ENCODE measurements at regions not wholly inside any gene's neighbourhood (a gene's known extent, or its start where the extent isn't known, plus 50 kb on each side); places are given as distances from the start of the nearest gene placed in this dataset.

- TF ChIP-seq ZNF335 (tag by site-specific recombination; conservative IDR thresholded peaks at IDR 0.05) (no peak), KLF10 (tag by site-specific recombination; IDR thresholded peaks at IDR 0.05) (no peak), ZNF768 (tag by site-specific recombination; IDR thresholded peaks at IDR 0.05) (no peak), ZNF394 (tag by site-specific recombination; IDR thresholded peaks at IDR 0.05; ENCODE audit: borderline replicate concordance) (no peak), ZNF561 (tag by site-specific recombination; IDR thresholded peaks at IDR 0.05; ENCODE audit: borderline replicate concordance) (no peak), ZFHX2 (tag by site-specific recombination; conservative IDR thresholded peaks at IDR 0.05) (no peak)
Observed at GRCh38 chr2:83109284-83109683, 1349.8 kb downstream of the SUCLG1 start (continued).

- no peak overlapping the region for H3K4me3 ChIP-seq (ENCODE audit: low read depth, low read length)
- ChIA-PET CTCF (no interaction called here), POLR2A (no interaction called here)
- no peaks in the 10 kb centered on the region for H3K9me3 ChIP-seq (ENCODE audit: control insufficient read depth, insufficient read depth, low read depth, low read length)
- H3K4me1 ChIP-seq (ENCODE audit: control insufficient read depth, insufficient read depth, low read length), result no peaks in the 10 kb centered on the region
- H3K36me3 ChIP-seq (ENCODE audit: control insufficient read depth in 2 of 2, insufficient read depth in 1 of 2, low read length in 2 of 2), result no peaks in the 10 kb centered on the region
- no peak for TF ChIP-seq ZNF510 (tag by site-specific recombination; IDR thresholded peaks at IDR 0.05; ENCODE audit: insufficient replicate concordance)
- H3K27ac ChIP-seq (ENCODE audit: extremely low read depth, low read depth, low read length), result no peak overlapping the region
Observed at GRCh38 chr2:83106853-83107252, 1352.2 kb downstream of the SUCLG1 start.

- H3K4me3 ChIP-seq (ENCODE audit: low read depth, low read length), result no peak overlapping the region
- TF ChIP-seq ZNF248 (tag by site-specific recombination; IDR thresholded peaks at IDR 0.05), result no peak
- TF ChIP-seq ZIC2 (tag by site-specific recombination; IDR thresholded peaks at IDR 0.05), result no peak
- TF ChIP-seq ZNF114 (tag by site-specific recombination; IDR thresholded peaks at IDR 0.05), result no peak
- no peak for TF ChIP-seq ZSCAN4 (tag by site-specific recombination; IDR thresholded peaks at IDR 0.05)
- no peak for TF ChIP-seq ZNF530 (tag by site-specific recombination; IDR thresholded peaks at IDR 0.05; ENCODE audit: low read depth)
- TF ChIP-seq ZNF292 (tag by site-specific recombination; IDR thresholded peaks at IDR 0.05; ENCODE audit: borderline replicate concordance, low read depth), result no peak
- TF ChIP-seq ZNF514 (tag by site-specific recombination; IDR thresholded peaks at IDR 0.05), result no peak
- TF ChIP-seq SCRT1 (tag by site-specific recombination; IDR thresholded peaks at IDR 0.05; ENCODE audit: borderline replicate concordance), result no peak
- TF ChIP-seq GLI2 (tag by site-specific recombination; IDR thresholded peaks at IDR 0.05; ENCODE audit: borderline replicate concordance, low read depth), result no peak
- no peak for TF ChIP-seq BCL11A (tag by site-specific recombination; IDR thresholded peaks at IDR 0.05; ENCODE audit: low read depth)
- TF ChIP-seq ZNF416 (tag by site-specific recombination; IDR thresholded peaks at IDR 0.05), result no peak
- no peak for TF ChIP-seq ZNF747 (tag by site-specific recombination; IDR thresholded peaks at IDR 0.05)
- no peak for TF ChIP-seq ZNF792 (tag by site-specific recombination; IDR thresholded peaks at IDR 0.05)
- no peak for TF ChIP-seq ZNF529 (tag by site-specific recombination; IDR thresholded peaks at IDR 0.05; ENCODE audit: insufficient replicate concordance)
- TF ChIP-seq IKZF3 (tag by site-specific recombination; IDR thresholded peaks at IDR 0.05), result no peak
- no peak for TF ChIP-seq PRDM1 (tag by site-specific recombination; IDR thresholded peaks at IDR 0.05)
- no peak for TF ChIP-seq ZNF707 (tag by site-specific recombination; IDR thresholded peaks at IDR 0.05)
- TF ChIP-seq TCF7L2 (IDR thresholded peaks at IDR 0.05; ENCODE audit: borderline replicate concordance, low read depth, low read length), result no peak
- TF ChIP-seq ZNF473 (tag by site-specific recombination; IDR thresholded peaks at IDR 0.05), result no peak
- POLR2A ChIA-PET, result no interaction called here
- no peaks in the 10 kb centered on the region for H3K36me3 ChIP-seq (ENCODE audit: control insufficient read depth in 2 of 2, insufficient read depth in 1 of 2, low read length in 2 of 2)
- no peaks in the 10 kb centered on the region for H3K4me1 ChIP-seq (ENCODE audit: control insufficient read depth, insufficient read depth, low read length)
- H3K27ac ChIP-seq (ENCODE audit: extremely low read depth, low read depth, low read length), result no peak overlapping the region
- CTCF ChIA-PET, result interaction anchor here (1.0 kb wide), 1 partner anchor 77 kb away, joined by 3 read pairs; no protein-coding TSS in a partner anchor
- H3K9me3 ChIP-seq (ENCODE audit: control insufficient read depth, insufficient read depth, low read depth, low read length), result no peaks in the 10 kb centered on the region
Observed at GRCh38 chr2:83104202-83104601, 1354.9 kb downstream of the SUCLG1 start.

Data from HEK293 (cell line).